ENCODE measurements at regions not wholly inside any gene's neighbourhood (a gene's known extent, or its start where the extent isn't known, plus 50 kb on each side); places are given as distances from the start of the nearest gene placed in this dataset.
"Not testable (repeated sequence)": the region's sequence is repeated elsewhere in the genome, so short reads cannot be mapped to it uniquely, and the experiment has no call there.

DNA sequence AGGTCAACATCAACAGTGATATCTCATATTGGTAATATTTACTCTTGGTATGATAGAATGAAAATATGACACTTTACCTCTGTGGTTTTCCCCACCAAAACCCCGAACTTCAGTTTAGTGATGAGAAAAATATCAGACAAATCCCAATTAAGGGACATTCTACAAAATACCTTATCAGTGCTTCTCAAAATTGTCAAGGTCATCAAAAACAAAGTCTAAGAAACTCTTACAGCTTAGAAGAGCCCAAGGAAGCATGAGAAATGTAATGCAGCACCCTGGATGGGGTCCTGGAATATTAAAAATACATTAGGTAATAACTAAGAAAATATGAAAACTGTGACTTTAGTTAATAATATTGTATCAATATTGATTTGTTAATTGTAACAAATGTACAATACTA lies 148.3 kb upstream of the TFAP2D start:
- Histone ChIP-seq H3K9ac (ENCODE audit: low read depth in 1 of 3, low read length in 3 of 3) (no peak overlapping the region), H3K27me3 (ENCODE audit: control insufficient read depth in 3 of 3, insufficient read depth in 3 of 3, low read length in 3 of 3) (no peaks in the 10 kb centered on the region), H3K4me1 (ENCODE audit: control insufficient read depth in 3 of 3, insufficient read depth in 3 of 3, low read length in 3 of 3) (no peaks in the 10 kb centered on the region), H3K9me3 (ENCODE audit: control insufficient read depth in 3 of 3, low read length in 3 of 3) (no peaks in the 10 kb centered on the region), H3K4me3 (ENCODE audit: low read length in 3 of 3) (no peak overlapping the region), H3K36me3 (ENCODE audit: control insufficient read depth in 3 of 3, insufficient read depth in 3 of 3, low read length in 3 of 3) (no peaks in the 10 kb centered on the region), H3K27ac (ENCODE audit: low read depth, low read length) (no peak overlapping the region)

DNA sequence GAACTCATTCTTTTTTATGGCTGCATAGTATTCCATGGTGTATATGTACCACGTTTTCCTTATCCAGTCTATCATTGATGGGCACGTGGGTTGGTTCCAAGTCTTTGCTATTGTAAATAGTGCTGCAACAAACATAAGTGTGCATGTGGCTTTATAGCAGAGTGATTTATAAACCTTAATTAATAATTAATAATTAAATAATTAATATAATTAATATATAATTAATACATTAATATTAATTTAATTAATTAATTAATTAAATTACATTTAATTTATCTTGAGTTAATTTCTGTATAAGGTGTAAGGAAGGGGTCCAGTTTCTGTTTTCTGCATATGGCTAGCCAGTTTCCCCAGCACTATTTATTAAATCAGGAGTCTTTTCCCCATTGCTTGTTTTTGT lies 142.1 kb upstream of the TFAP2D start:
- H3K9ac ChIP-seq (ENCODE audit: low read depth in 1 of 3, low read length in 3 of 3); H3K36me3 ChIP-seq (ENCODE audit: control insufficient read depth in 3 of 3, insufficient read depth in 3 of 3, low read length in 3 of 3); H3K27me3 ChIP-seq (ENCODE audit: control insufficient read depth in 3 of 3, insufficient read depth in 3 of 3, low read length in 3 of 3); H3K27ac ChIP-seq (ENCODE audit: low read depth, low read length); H3K4me3 ChIP-seq (ENCODE audit: low read length in 3 of 3); H3K4me1 ChIP-seq (ENCODE audit: control insufficient read depth in 3 of 3, insufficient read depth in 3 of 3, low read length in 3 of 3); H3K9me3 ChIP-seq (ENCODE audit: control insufficient read depth in 3 of 3, low read length in 3 of 3): not testable (repeated sequence)

DNA sequence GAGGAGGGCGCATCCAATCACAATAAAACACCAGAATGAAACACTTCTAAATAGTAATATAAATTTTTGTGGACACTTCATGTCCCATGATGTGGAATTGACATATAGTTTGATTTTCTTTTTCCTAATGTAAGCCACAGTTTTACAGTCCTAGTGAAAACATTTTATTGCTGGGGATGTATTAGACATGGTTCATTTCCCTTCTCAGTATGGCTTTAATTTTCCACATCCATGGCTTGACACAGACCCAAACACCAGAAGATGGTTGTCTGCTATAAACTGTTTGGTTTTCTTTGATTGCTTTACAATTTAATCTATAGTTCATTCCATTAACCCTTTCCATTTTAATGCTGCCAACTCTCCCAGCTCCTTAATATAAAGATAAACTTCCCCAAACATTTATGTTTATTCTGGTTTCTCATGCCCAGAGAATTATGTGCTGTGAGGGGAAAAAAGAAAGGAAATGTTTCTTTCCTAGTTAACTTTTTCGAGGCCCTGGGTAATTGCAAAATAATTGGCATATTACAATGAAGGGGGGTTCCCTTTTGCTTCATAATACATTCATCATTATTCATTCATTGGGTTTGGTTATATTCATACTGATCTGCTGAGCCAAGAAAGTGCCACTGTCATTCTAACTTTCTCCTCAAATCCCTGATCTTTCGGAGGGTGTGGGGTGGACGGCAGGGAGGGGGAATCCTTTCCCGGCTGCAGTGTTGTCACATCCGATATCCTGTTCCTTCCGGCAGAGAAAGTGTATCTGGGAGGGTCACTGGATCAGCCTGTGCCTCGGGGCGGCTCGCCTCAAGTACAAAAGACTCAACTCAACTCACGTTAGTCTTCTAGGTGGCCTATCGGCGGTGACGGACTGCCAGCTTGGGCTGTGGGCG lies 127.6 kb upstream of the TFAP2D start:
- Histone ChIP-seq H3K27me3 (ENCODE audit: control insufficient read depth in 3 of 3, insufficient read depth in 3 of 3, low read length in 3 of 3) (no peaks in the 10 kb centered on the region), H3K36me3 (ENCODE audit: control insufficient read depth in 3 of 3, insufficient read depth in 3 of 3, low read length in 3 of 3) (no peaks in the 10 kb centered on the region), H3K4me1 (ENCODE audit: control insufficient read depth in 3 of 3, insufficient read depth in 3 of 3, low read length in 3 of 3) (no peaks in the 10 kb centered on the region), H3K9me3 (ENCODE audit: control insufficient read depth in 3 of 3, low read length in 3 of 3) (no peaks in the 10 kb centered on the region), H3K27ac (ENCODE audit: low read depth, low read length) (no peak overlapping the region), H3K4me3 (ENCODE audit: low read length in 3 of 3) (no peak overlapping the region), H3K9ac (ENCODE audit: low read depth in 1 of 3, low read length in 3 of 3) (no peak overlapping the region)

DNA sequence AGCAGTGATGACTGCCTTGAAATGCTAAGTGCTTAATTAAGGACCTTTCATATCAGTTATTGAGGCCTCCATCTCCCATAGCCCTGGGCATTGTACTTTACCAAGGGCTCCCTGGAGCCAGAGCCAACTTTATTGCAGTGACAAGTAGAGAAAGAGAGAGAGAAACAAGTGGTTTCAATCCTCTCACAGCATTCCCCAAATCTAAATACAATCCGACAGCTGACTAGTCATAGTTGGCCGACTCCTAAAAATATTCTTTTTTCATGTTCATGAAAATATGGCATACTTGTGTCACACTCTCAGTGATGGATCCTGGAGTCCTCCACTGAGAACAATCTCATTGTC lies 127.0 kb upstream of the TFAP2D start:
- Histone ChIP-seq H3K4me1 (ENCODE audit: control insufficient read depth in 3 of 3, insufficient read depth in 3 of 3, low read length in 3 of 3) (no peaks in the 10 kb centered on the region), H3K27me3 (ENCODE audit: control insufficient read depth in 3 of 3, insufficient read depth in 3 of 3, low read length in 3 of 3) (no peaks in the 10 kb centered on the region), H3K27ac (ENCODE audit: low read depth, low read length) (no peak overlapping the region), H3K36me3 (ENCODE audit: control insufficient read depth in 3 of 3, insufficient read depth in 3 of 3, low read length in 3 of 3) (no peaks in the 10 kb centered on the region), H3K9ac (ENCODE audit: low read depth in 1 of 3, low read length in 3 of 3) (no peak overlapping the region), H3K4me3 (ENCODE audit: low read length in 3 of 3) (no peak overlapping the region), H3K9me3 (ENCODE audit: control insufficient read depth in 3 of 3, low read length in 3 of 3) (no peaks in the 10 kb centered on the region)

DNA sequence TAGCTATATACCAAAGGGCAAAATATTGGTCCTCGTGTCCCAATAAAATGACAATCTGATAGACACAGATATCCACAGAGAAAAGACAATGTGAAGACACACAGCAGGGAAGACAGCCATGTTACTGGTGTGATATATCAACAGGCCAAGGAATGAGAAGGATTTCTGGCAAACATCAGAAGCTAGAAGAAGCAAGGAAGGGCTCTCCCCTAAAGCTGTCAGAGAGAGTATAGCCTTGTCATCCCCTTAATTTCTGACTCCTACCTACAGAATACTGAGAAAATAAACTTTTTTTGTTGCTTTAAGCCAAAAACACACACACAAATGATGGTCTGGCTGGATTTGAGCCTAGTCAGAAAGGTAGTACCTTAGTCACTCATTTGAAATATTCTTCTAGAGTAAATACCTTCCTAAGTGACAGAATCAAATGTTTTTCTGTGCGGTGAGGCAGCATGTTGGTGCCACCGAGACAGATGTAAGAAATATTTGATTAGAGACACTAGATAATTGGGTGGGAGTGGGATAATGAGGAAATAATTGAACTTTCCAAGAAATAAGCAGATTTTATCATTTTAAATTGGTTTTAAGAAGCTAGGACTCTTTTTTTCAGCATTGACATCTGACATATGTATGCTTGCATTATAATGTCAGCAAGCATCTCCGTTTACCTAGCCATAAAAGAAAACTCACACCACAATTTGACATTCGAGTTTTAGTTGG lies 123.4 kb upstream of the TFAP2D start:
- Histone ChIP-seq H3K9me3 (ENCODE audit: control insufficient read depth in 3 of 3, low read length in 3 of 3) (no peaks in the 10 kb centered on the region), H3K27me3 (ENCODE audit: control insufficient read depth in 3 of 3, insufficient read depth in 3 of 3, low read length in 3 of 3) (no peaks in the 10 kb centered on the region), H3K4me3 (ENCODE audit: low read length in 3 of 3) (no peak overlapping the region), H3K4me1 (ENCODE audit: control insufficient read depth in 3 of 3, insufficient read depth in 3 of 3, low read length in 3 of 3) (no peaks in the 10 kb centered on the region), H3K9ac (ENCODE audit: low read depth in 1 of 3, low read length in 3 of 3) (no peak overlapping the region), H3K27ac (ENCODE audit: low read depth, low read length) (no peak overlapping the region), H3K36me3 (ENCODE audit: control insufficient read depth in 3 of 3, insufficient read depth in 3 of 3, low read length in 3 of 3) (no peaks in the 10 kb centered on the region)

DNA sequence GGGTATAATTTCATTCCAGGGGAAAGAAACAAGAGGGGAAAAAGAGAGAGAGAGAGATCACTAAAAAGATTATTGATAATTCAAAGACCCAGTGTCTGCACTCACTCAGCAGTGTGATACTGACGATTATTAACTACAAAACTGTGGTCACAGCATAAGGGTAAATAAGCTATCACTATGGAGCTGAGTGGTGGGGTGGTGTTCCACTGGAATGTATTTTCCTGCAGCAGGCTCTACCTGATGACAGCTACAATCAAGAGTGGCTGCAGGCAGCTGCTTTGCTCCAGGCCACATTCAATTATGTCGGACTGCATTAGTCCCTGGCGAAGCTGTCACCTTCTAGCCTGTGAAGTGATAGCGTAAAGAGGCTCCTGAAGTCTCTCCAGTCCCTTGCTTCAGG lies 122.2 kb upstream of the TFAP2D start:
- Histone ChIP-seq H3K36me3 (ENCODE audit: control insufficient read depth in 3 of 3, insufficient read depth in 3 of 3, low read length in 3 of 3) (no peaks in the 10 kb centered on the region), H3K9me3 (ENCODE audit: control insufficient read depth in 3 of 3, low read length in 3 of 3) (no peaks in the 10 kb centered on the region), H3K9ac (ENCODE audit: low read depth in 1 of 3, low read length in 3 of 3) (no peak overlapping the region), H3K4me1 (ENCODE audit: control insufficient read depth in 3 of 3, insufficient read depth in 3 of 3, low read length in 3 of 3) (no peaks in the 10 kb centered on the region), H3K27me3 (ENCODE audit: control insufficient read depth in 3 of 3, insufficient read depth in 3 of 3, low read length in 3 of 3) (no peaks in the 10 kb centered on the region), H3K27ac (ENCODE audit: low read depth, low read length) (no peak overlapping the region), H3K4me3 (ENCODE audit: low read length in 3 of 3) (no peak overlapping the region)

DNA sequence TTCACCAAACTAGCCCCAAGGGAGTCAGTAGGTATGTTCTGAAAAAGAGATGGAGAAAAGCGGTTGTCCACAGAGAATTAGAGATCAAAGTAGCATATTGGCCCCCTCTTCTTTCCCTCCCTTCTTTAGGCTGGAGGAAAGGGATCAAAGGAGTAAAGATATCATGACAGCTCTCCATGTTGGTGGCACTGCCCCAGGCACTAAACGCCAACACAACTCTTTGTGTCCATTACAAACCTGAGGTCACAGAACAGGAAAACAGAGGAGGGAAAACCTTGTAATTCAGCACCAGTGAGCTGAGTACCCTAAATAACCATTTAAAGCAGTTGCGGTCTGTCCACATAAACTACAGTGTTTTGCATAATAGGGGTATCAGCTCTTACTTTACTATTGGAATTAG lies 113.0 kb upstream of the TFAP2D start:
- H3K36me3 ChIP-seq (ENCODE audit: control insufficient read depth in 3 of 3, insufficient read depth in 3 of 3, low read length in 3 of 3), result no peaks in the 10 kb centered on the region
- no peak overlapping the region for H3K27ac ChIP-seq (ENCODE audit: low read depth, low read length)
- H3K4me3 ChIP-seq (ENCODE audit: low read length in 3 of 3), result no peak overlapping the region
- H3K27me3 ChIP-seq (ENCODE audit: control insufficient read depth in 3 of 3, insufficient read depth in 3 of 3, low read length in 3 of 3), result no peaks in the 10 kb centered on the region
- H3K4me1 ChIP-seq (ENCODE audit: control insufficient read depth in 3 of 3, insufficient read depth in 3 of 3, low read length in 3 of 3), result no peaks in the 10 kb centered on the region
- H3K9me3 ChIP-seq (ENCODE audit: control insufficient read depth in 3 of 3, low read length in 3 of 3), result no peaks in the 10 kb centered on the region
- no peak overlapping the region for H3K9ac ChIP-seq (ENCODE audit: low read depth in 1 of 3, low read length in 3 of 3)

DNA sequence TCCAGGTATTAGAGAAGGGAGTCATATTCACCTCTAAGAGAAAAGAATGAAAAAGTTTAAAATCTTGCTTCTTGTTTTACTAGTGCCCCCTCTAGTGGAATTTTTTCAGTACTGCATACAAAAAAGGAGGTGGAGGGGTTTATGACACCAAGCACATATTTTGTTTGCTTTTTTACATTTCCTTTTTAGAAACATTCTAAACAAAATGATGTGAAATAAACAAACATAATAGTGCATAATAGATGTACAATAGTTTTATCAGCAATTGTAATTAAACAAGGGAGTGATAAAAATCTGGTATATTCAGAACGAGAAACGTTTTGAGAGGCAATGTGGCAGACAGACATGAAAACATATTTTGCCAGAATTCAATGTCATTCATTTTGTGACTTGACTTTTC lies 111.0 kb upstream of the TFAP2D start:
- H3K36me3 ChIP-seq (ENCODE audit: control insufficient read depth in 3 of 3, insufficient read depth in 3 of 3, low read length in 3 of 3), result no peaks in the 10 kb centered on the region
- H3K4me3 ChIP-seq (ENCODE audit: low read length in 3 of 3), result no peak overlapping the region
- H3K27ac ChIP-seq (ENCODE audit: low read depth, low read length), result no peak overlapping the region
- no peak overlapping the region for H3K9ac ChIP-seq (ENCODE audit: low read depth in 1 of 3, low read length in 3 of 3)
- H3K27me3 ChIP-seq (ENCODE audit: control insufficient read depth in 3 of 3, insufficient read depth in 3 of 3, low read length in 3 of 3), result no peaks in the 10 kb centered on the region
- H3K9me3 ChIP-seq (ENCODE audit: control insufficient read depth in 3 of 3, low read length in 3 of 3), result no peaks in the 10 kb centered on the region
- no peaks in the 10 kb centered on the region for H3K4me1 ChIP-seq (ENCODE audit: control insufficient read depth in 3 of 3, insufficient read depth in 3 of 3, low read length in 3 of 3)

DNA sequence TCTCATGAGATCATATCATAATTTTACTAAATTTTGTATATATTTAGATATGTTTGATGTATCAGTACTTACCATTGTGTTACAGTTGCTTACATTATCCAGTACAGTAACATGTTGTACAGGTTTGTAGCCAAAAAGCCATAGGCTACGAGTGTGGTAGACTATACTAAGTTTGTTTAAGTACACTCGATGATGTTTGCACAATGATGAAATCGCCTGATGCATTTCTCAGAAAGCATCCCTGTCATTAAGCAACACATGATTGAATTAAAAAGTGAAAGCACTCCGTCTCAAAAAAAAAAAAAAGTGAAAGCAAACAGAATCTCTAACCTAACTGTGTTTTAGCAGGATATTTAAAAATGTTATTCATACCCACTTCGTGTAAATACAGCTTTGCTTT lies 104.9 kb upstream of the TFAP2D start:
- Histone ChIP-seq H3K27me3 (ENCODE audit: control insufficient read depth in 3 of 3, insufficient read depth in 3 of 3, low read length in 3 of 3) (no peaks in the 10 kb centered on the region), H3K9me3 (ENCODE audit: control insufficient read depth in 3 of 3, low read length in 3 of 3) (no peaks in the 10 kb centered on the region), H3K4me1 (ENCODE audit: control insufficient read depth in 3 of 3, insufficient read depth in 3 of 3, low read length in 3 of 3) (no peaks in the 10 kb centered on the region), H3K9ac (ENCODE audit: low read depth in 1 of 3, low read length in 3 of 3) (no peak overlapping the region), H3K4me3 (ENCODE audit: low read length in 3 of 3) (no peak overlapping the region), H3K27ac (ENCODE audit: low read depth, low read length) (no peak overlapping the region), H3K36me3 (ENCODE audit: control insufficient read depth in 3 of 3, insufficient read depth in 3 of 3, low read length in 3 of 3) (no peaks in the 10 kb centered on the region)

DNA sequence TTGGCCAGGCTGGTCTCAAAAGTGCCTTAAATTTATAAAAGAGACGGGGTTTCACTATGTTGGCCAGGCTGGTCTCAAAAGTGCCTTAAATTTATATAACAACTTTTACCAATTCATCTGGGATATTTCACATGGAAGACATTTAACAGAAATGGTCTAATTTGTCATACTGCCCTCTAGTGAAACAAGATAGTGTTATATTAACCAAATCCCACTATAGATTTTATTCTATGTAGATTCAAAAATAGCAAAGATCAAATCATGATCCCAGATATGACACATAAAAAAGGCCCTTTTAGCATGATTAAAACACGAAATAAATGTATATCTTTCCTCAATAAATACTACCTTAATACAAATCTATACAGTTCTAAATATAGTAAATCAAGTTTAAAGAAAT lies 102.8 kb upstream of the TFAP2D start:
- Histone ChIP-seq H3K4me3 (ENCODE audit: low read length in 3 of 3) (no peak overlapping the region), H3K27me3 (ENCODE audit: control insufficient read depth in 3 of 3, insufficient read depth in 3 of 3, low read length in 3 of 3) (no peaks in the 10 kb centered on the region), H3K36me3 (ENCODE audit: control insufficient read depth in 3 of 3, insufficient read depth in 3 of 3, low read length in 3 of 3) (no peaks in the 10 kb centered on the region), H3K27ac (ENCODE audit: low read depth, low read length) (no peak overlapping the region), H3K9ac (ENCODE audit: low read depth in 1 of 3, low read length in 3 of 3) (no peak overlapping the region), H3K9me3 (ENCODE audit: control insufficient read depth in 3 of 3, low read length in 3 of 3) (no peaks in the 10 kb centered on the region), H3K4me1 (ENCODE audit: control insufficient read depth in 3 of 3, insufficient read depth in 3 of 3, low read length in 3 of 3) (no peaks in the 10 kb centered on the region)

Data from skeletal muscle tissue (tissue), 3 donors.